ENCODE measurements at regions not wholly inside any gene's neighbourhood (a gene's known extent, or its start where the extent isn't known, plus 50 kb on each side); places are given as distances from the start of the nearest gene placed in this dataset.
"Not testable (repeated sequence)": the region's sequence is repeated elsewhere in the genome, so short reads cannot be mapped to it uniquely, and the experiment has no call there.

GRCh38 chr5:34096033-34096432, 53.0 kb upstream of the C1QTNF3 start:
- H3K9me3 ChIP-seq (ENCODE audit: control insufficient read depth, low read length, poor library complexity, severe bottlenecking); H3K4me3 Mint-ChIP-seq; DNase-seq; H3K27ac Mint-ChIP-seq; H3K4me1 Mint-ChIP-seq; ATAC-seq; H3K36me3 Mint-ChIP-seq (ENCODE audit: low read depth); H3K27me3 Mint-ChIP-seq: not testable (repeated sequence)

DNA sequence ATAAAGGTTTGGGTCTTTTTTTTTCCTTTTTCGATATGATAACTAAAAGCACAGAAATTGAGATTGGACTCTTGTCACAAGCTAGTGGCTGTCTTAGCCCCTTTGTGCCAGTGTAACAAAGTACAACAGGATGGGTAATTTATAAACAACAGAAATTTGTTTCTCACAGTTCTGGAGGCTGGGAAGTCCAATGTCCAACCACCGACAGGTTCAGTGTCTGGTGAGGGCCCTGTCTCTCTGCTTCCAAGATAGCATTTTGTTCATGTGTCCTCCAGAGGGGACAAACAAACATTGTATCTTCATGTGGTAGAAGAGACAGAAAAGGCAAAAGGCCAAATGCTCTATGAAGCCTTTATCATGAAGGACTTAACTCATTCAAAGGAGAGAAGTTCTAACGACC, 56.9 kb upstream of the C1QTNF3 start:
- not testable (repeated sequence) for H3K27ac Mint-ChIP-seq; H3K4me3 Mint-ChIP-seq; H3K4me1 Mint-ChIP-seq; ATAC-seq; DNase-seq; H3K36me3 Mint-ChIP-seq (ENCODE audit: low read depth); H3K9me3 ChIP-seq (ENCODE audit: control insufficient read depth, low read length, poor library complexity, severe bottlenecking); H3K27me3 Mint-ChIP-seq

DNA sequence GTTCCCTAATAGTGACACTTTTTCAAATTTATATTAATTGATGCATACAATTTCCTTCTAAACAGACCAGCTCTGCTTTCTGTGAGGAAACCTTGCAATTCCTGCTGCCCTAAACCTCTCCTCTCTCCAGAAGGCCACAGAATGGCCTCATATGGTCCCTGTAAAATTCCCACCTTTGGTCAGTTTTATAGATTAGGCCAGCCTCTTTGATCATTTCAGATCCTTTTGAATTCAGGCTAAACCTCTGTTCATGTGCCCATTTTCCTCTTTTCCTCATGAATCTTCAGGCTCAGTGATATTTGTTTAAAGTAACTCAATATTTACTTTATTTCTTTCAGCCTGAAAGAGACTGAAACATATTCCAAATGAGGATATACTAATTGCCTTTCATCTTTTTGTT, 58.6 kb upstream of the C1QTNF3 start:
- not testable (repeated sequence) for H3K27ac Mint-ChIP-seq; DNase-seq; H3K4me1 Mint-ChIP-seq; H3K9me3 ChIP-seq (ENCODE audit: control insufficient read depth, low read length, poor library complexity, severe bottlenecking); H3K4me3 Mint-ChIP-seq; H3K36me3 Mint-ChIP-seq (ENCODE audit: low read depth); H3K27me3 Mint-ChIP-seq; ATAC-seq

DNA sequence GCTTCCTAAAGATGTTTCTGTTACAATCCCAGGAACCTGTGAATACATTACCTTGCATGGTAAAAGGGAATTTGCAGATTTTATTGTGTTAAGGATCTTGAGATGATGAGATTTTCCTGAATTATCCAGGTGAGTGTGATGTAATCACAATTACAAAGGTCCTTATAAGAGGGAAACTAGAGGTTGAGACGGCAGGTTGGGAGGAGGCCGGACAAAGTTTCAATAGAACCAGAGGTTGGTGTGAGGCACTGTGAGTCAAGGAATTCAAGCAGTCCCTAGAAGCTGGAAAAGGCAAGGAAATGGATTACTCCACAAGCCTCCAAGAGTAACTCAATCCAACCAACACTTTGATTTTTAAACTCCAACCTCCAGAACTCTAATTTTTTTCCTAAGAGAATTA, 65.9 kb upstream of the C1QTNF3 start:
- not testable (repeated sequence) for H3K27ac Mint-ChIP-seq; H3K4me1 Mint-ChIP-seq; H3K36me3 Mint-ChIP-seq (ENCODE audit: low read depth); H3K4me3 Mint-ChIP-seq; H3K27me3 Mint-ChIP-seq; DNase-seq; H3K9me3 ChIP-seq (ENCODE audit: control insufficient read depth, low read length, poor library complexity, severe bottlenecking); ATAC-seq

DNA sequence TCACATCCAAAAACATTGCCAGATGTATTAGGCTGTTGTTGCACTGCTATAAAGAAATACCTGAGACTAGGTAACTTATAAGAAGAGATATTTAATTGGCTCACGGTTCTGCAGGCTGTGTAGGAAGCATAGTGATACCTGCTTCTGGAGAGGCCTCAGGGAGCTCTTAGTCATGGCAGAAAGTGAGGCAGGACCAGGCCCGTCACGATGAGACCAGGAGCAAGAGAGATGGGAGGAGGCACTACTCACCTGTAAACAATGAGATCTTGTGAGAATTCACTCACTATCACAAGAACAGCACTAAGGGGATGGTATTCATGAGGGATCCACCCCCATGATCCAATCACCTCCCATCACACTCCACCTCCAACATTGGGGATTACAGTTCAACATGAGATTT, 81.3 kb upstream of the C1QTNF3 start:
- not testable (repeated sequence) for ATAC-seq, H3K27me3 Mint-ChIP-seq

DNA sequence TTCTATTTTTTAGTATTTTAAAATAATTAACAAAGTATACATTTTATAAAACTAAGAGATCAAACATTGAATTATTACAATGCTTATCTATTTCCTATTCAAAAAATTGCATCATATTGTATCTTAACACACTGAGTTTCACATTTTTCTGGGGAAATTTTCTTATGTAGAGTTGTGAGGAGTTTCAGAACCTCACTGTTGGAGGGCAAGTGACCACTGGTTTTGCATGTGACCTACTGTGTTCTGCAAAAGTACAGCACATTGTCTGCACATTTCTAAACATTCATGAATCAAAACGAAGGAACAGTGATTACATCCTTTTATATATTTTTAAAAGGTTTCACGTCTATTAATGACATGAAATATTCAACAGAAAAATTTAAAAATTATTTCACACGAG, 82.3 kb upstream of the C1QTNF3 start:
- H3K27ac Mint-ChIP-seq; H3K4me3 Mint-ChIP-seq; H3K4me1 Mint-ChIP-seq; ATAC-seq; H3K27me3 Mint-ChIP-seq; H3K36me3 Mint-ChIP-seq (ENCODE audit: low read depth); H3K9me3 ChIP-seq (ENCODE audit: control insufficient read depth, low read length, poor library complexity, severe bottlenecking); DNase-seq: not testable (repeated sequence)

More for the DNA sequence above, 81.3 kb upstream of the C1QTNF3 start:
- peaks cover 13% of the 10 kb centered on the region for H3K36me3 Mint-ChIP-seq (ENCODE audit: low read depth)
- H3K4me1 Mint-ChIP-seq; DNase-seq; H3K27ac Mint-ChIP-seq; H3K4me3 Mint-ChIP-seq; H3K9me3 ChIP-seq (ENCODE audit: control insufficient read depth, low read length, poor library complexity, severe bottlenecking): not testable (repeated sequence)

- not testable (repeated sequence) for DNase-seq; H3K9me3 ChIP-seq (ENCODE audit: control insufficient read depth, low read length, poor library complexity, severe bottlenecking); H3K27me3 Mint-ChIP-seq; H3K36me3 Mint-ChIP-seq (ENCODE audit: low read depth); H3K27ac Mint-ChIP-seq; H3K4me1 Mint-ChIP-seq; ATAC-seq; H3K4me3 Mint-ChIP-seq
Measured at GRCh38 chr5:34126741-34127140, 83.7 kb upstream of the C1QTNF3 start.

GRCh38 chr5:34127818-34128217, 84.8 kb upstream of the C1QTNF3 start:
- not testable (repeated sequence) for H3K36me3 Mint-ChIP-seq (ENCODE audit: low read depth); H3K9me3 ChIP-seq (ENCODE audit: control insufficient read depth, low read length, poor library complexity, severe bottlenecking); DNase-seq; H3K27me3 Mint-ChIP-seq; H3K27ac Mint-ChIP-seq; H3K4me1 Mint-ChIP-seq; H3K4me3 Mint-ChIP-seq; ATAC-seq

DNA sequence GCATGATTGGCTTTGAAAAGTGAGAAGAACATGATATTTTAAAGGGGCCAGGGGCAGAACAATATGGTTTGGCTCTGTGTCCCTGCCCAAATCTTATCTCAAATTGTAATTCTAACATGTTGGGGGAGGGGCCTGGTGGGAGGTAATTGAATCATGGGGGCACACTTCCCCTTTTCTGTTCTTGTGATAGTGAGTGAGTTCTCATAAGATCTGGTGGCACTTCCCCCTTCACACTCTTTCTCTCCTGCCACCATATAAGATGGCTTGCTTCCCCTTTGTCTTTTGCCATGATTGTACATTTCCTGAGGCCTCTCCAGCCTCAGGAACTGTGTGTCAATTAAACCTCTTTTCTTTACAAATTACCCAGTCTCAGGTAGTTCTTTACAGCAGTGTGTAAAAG, 85.9 kb upstream of the C1QTNF3 start:
- H3K4me1 Mint-ChIP-seq; H3K4me3 Mint-ChIP-seq; H3K36me3 Mint-ChIP-seq (ENCODE audit: low read depth); H3K27me3 Mint-ChIP-seq; H3K27ac Mint-ChIP-seq; H3K9me3 ChIP-seq (ENCODE audit: control insufficient read depth, low read length, poor library complexity, severe bottlenecking); DNase-seq; ATAC-seq: not testable (repeated sequence)

GRCh38 chr5:34154988-34155387, 112.0 kb upstream of the C1QTNF3 start:
- not testable (repeated sequence) for H3K27me3 Mint-ChIP-seq; H3K4me3 Mint-ChIP-seq; H3K27ac Mint-ChIP-seq; H3K9me3 ChIP-seq (ENCODE audit: control insufficient read depth, low read length, poor library complexity, severe bottlenecking); H3K36me3 Mint-ChIP-seq (ENCODE audit: low read depth); DNase-seq; H3K4me1 Mint-ChIP-seq; ATAC-seq

DNA sequence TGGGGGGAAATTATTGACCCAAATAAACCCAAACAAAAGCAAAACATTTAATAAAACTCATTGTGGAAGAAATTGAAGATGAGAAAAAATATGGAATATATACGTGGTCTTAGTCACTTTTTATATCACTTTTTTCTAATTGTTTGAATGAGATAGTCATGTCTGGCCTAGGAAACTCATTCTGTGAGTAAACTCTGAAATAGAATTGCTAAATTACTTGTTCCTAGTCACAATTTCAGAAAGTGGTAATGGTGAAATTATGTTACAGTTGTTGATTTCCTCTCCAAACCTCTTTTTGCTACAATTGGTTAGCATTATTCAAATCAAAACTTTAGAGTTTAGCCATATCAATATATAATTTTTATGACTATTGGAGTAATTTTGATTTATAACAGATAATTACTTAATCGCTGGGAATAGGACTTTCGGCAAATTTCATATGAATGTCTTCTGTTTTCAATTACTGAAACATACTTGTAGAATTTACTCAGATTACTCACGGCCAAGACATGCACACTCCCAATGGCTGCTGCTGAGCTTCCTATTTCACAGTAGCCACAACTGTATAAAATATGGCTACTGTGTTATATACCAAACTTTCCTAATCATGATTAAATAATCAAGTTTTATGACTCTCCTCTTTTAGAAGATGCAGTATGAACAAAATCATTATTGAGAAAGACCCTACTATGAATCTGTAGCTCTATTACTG, 113.8 kb upstream of the C1QTNF3 start:
- DNase-seq; H3K27me3 Mint-ChIP-seq; H3K4me1 Mint-ChIP-seq; H3K4me3 Mint-ChIP-seq; H3K27ac Mint-ChIP-seq; ATAC-seq; H3K36me3 Mint-ChIP-seq (ENCODE audit: low read depth); H3K9me3 ChIP-seq (ENCODE audit: control insufficient read depth, low read length, poor library complexity, severe bottlenecking): not testable (repeated sequence)

DNA sequence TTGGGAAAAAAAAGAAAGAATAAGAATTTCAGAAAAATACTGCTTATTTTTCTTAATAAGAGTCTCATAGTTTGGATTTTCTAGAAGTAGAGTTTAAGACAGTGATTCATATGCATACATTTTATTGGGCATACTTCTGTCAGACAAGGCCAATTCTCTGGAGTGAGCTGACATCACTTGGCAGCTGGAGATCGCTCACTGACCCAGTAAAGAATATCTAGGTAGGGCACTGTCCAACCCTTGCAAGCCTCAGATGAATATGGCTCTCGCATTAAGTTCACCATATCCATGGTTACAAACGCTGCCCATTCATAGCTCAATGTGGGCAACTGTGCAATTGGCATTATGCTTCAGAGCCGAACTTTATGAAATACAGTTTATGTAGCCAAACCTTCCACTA, 117.9 kb upstream of the C1QTNF3 start:
- not testable (repeated sequence) for ATAC-seq; H3K4me3 Mint-ChIP-seq; H3K27me3 Mint-ChIP-seq; H3K27ac Mint-ChIP-seq; DNase-seq; H3K36me3 Mint-ChIP-seq (ENCODE audit: low read depth); H3K4me1 Mint-ChIP-seq; H3K9me3 ChIP-seq (ENCODE audit: control insufficient read depth, low read length, poor library complexity, severe bottlenecking)

DNA sequence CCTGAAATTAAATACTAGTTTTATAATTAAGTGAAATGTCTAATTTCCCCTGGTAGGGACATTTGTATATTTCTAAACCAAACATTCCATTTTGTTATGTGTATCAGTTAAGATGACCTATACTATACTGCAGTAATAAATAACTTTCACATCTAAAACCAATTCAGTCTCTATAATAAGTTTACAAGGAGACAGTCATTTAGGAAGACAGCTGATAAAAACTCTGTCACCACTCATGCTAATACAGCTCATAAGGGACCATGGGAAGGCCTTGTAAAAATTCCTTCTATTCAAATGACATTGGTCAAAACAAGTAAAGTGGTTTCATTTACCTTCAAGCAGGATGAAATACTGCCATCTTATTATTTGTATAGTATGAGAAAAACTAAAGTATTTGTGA, 128.4 kb upstream of the C1QTNF3 start:
- not testable (repeated sequence) for H3K4me1 Mint-ChIP-seq, H3K27ac Mint-ChIP-seq, H3K4me3 Mint-ChIP-seq

DNA sequence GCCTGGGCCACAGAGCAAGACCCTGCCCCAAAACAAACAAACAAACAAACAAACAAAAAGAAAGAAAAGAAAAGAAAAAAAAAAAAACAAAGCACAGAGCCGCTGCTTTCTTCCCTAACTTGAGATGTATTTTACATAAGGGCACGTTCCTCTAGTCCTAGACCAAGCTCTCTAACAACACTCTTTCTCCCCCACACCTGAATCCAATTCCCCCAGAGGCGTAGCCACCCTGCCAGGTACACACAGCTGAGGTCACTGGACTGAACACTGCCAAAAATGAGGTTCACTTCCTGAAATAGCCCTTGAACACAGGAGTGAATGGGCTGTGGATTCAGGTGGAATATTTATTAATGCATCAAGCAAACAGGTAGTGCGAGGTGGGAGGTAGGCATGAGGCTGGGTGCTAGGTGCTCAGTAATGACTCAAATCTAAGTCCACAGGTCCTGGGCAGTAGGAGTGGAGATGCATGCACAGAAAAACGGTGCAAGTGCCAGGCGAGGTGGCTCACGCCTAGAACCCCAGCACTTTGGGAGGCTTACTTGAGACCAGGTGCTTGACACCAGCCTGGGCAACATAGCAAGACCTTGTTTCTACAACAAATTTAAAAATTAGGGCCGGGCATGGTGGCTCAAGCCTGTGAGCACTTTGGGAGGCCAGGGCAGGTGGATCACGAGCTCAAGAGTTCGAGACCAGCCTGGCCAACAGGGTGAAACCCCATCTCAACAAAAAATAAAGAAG, 136.6 kb upstream of the C1QTNF3 start:
- ATAC-seq; H3K36me3 Mint-ChIP-seq (ENCODE audit: low read depth); H3K4me3 Mint-ChIP-seq; H3K27ac Mint-ChIP-seq; H3K4me1 Mint-ChIP-seq; H3K9me3 ChIP-seq (ENCODE audit: control insufficient read depth, low read length, poor library complexity, severe bottlenecking); H3K27me3 Mint-ChIP-seq: not testable (repeated sequence)
- peak in 1 of 3 donors; percentile 13 for DNase-seq

More for the DNA sequence above, 128.4 kb upstream of the C1QTNF3 start:
- not testable (repeated sequence) for H3K36me3 Mint-ChIP-seq (ENCODE audit: low read depth); H3K9me3 ChIP-seq (ENCODE audit: control insufficient read depth, low read length, poor library complexity, severe bottlenecking); ATAC-seq; DNase-seq; H3K27me3 Mint-ChIP-seq

Measured in T-helper 17 cell (primary cell).